H9 (cell line): ENCODE measurements at regions not wholly inside any gene's neighbourhood (a gene's known extent, or its start where the extent isn't known, plus 50 kb on each side); places are given as distances from the start of the nearest gene placed in this dataset.

Experiments
- DNase-seq: peaks from one replicate; pipeline ENCODE4 v3.0.0-alpha.2; 2017
- H2AFZ ChIP-seq: one replicate; pipeline ENCODE4 v1.6.1; 2013; ENCODE audit warnings: mild to moderate bottlenecking, low read length, control low read depth, moderate library complexity
- H2AK5ac ChIP-seq: 2 replicates; pipeline ENCODE4 v1.6.1; 2013; ENCODE audit warnings: low read length, control low read depth, mixed read lengths; ENCODE audit not compliant: insufficient read length
- H2BK120ac ChIP-seq: one replicate; pipeline ENCODE4 v1.6.1; 2013; ENCODE audit warnings: low read depth, mild to moderate bottlenecking, low read length, control low read depth, inconsistent platforms; ENCODE audit not compliant: poor library complexity, severe bottlenecking
- H2BK12ac ChIP-seq: 2 replicates; pipeline ENCODE4 v1.6.1; 2013; ENCODE audit warnings: low read length, control low read depth, mixed read lengths, low read depth; ENCODE audit not compliant: insufficient read length
- H2BK15ac ChIP-seq: 2 replicates; pipeline ENCODE4 v1.6.1; 2013; ENCODE audit warnings: low read depth, low read length, control low read depth
- H2BK20ac ChIP-seq: one replicate; pipeline ENCODE4 v1.6.1; 2013; ENCODE audit warnings: low read depth, mild to moderate bottlenecking, low read length, control low read depth, inconsistent platforms; ENCODE audit not compliant: poor library complexity, severe bottlenecking
- H2BK5ac ChIP-seq: 2 replicates; pipeline ENCODE4 v1.6.1; 2013; ENCODE audit warnings: low read length, control low read depth, mixed read lengths; ENCODE audit not compliant: insufficient read length
- H3K14ac ChIP-seq: 2 replicates; pipeline ENCODE4 v1.6.1; 2013; ENCODE audit warnings: low read length, control low read depth; ENCODE audit not compliant: insufficient read depth
- H3K18ac ChIP-seq: 2 replicates; pipeline ENCODE4 v1.6.1; 2013; ENCODE audit warnings: low read depth, mild to moderate bottlenecking, mixed read lengths, low read length, control low read depth; ENCODE audit not compliant: insufficient read length
- H3K23ac ChIP-seq: 2 replicates; pipeline ENCODE4 v1.6.1; 2013; ENCODE audit warnings: low read length, control low read depth, mixed read lengths, low read depth; ENCODE audit not compliant: insufficient read length
- H3K23me2 ChIP-seq: 2 replicates; pipeline ENCODE4 v1.6.1; 2013; ENCODE audit warnings: low read depth, mild to moderate bottlenecking, mixed read lengths, low read length, control low read depth; ENCODE audit not compliant: insufficient read length, poor library complexity, severe bottlenecking
- H3K27ac ChIP-seq: 2 replicates; pipeline ENCODE4 v1.5.1; 2013; ENCODE audit warnings: low read length, control low read depth, mixed read lengths, low read depth; ENCODE audit not compliant: insufficient read length
- H3K27me3 ChIP-seq: 2 replicates; pipeline ENCODE4 v1.6.1; 2013; ENCODE audit warnings: low read length, control low read depth, inconsistent platforms; ENCODE audit not compliant: insufficient read depth
- H3K4ac ChIP-seq: 2 replicates; pipeline ENCODE4 v1.6.1; 2013; ENCODE audit warnings: low read depth, mild to moderate bottlenecking, control low read depth, inconsistent platforms, low read length, moderate library complexity
- H3K4me1 ChIP-seq: 2 replicates; pipeline ENCODE4 v1.6.1; 2013; ENCODE audit warnings: low read length, control low read depth, inconsistent platforms; ENCODE audit not compliant: insufficient read depth
- H3K4me2 ChIP-seq: 2 replicates; pipeline ENCODE4 v1.6.1; 2013; ENCODE audit warnings: low read length, control low read depth, mixed read lengths; ENCODE audit not compliant: insufficient read length, insufficient read depth
- H3K56ac ChIP-seq: 2 replicates; pipeline ENCODE4 v1.6.1; 2013; ENCODE audit warnings: low read depth, mild to moderate bottlenecking, mixed read lengths, low read length, control low read depth; ENCODE audit not compliant: insufficient read length
- H3K79me1 ChIP-seq: 2 replicates; pipeline ENCODE4 v1.6.1; 2013; ENCODE audit warnings: low read depth, mild to moderate bottlenecking, moderate library complexity, low read length, control low read depth, inconsistent platforms; ENCODE audit not compliant: insufficient read depth, poor library complexity, severe bottlenecking
- H3K79me2 ChIP-seq: 2 replicates; pipeline ENCODE4 v1.6.1; 2013; ENCODE audit warnings: low read length, control low read depth, inconsistent platforms; ENCODE audit not compliant: insufficient read depth
- H3K9ac ChIP-seq: 2 replicates; pipeline ENCODE4 v1.6.1; 2013; ENCODE audit warnings: low read length, control low read depth, mixed read lengths; ENCODE audit not compliant: insufficient read length; ENCODE audit errors: extremely low read depth
- H3K9me3 ChIP-seq: one replicate; pipeline ENCODE4 v1.6.1; 2013; ENCODE audit warnings: low read depth, low read length, inconsistent platforms; ENCODE audit not compliant: control insufficient read depth
- H3T11ph ChIP-seq: one replicate; pipeline ENCODE4 v1.6.1; 2013; ENCODE audit warnings: mild to moderate bottlenecking, low read length, control low read depth, inconsistent platforms
- H4K20me1 ChIP-seq: one replicate; pipeline ENCODE4 v1.6.1; 2013; ENCODE audit not compliant: control insufficient read depth, insufficient read length, insufficient read depth
- H4K5ac ChIP-seq: 2 replicates; pipeline ENCODE4 v1.6.1; 2013; ENCODE audit warnings: low read depth, mild to moderate bottlenecking, mixed read lengths, low read length, control low read depth; ENCODE audit not compliant: insufficient read length
- H4K8ac ChIP-seq: replicated peaks from 2 replicates; pipeline ENCODE4 v1.6.1; 2013; ENCODE audit warnings: low read length, control low read depth, mixed read lengths, low read depth; ENCODE audit not compliant: insufficient read length
- H4K91ac ChIP-seq: 2 replicates; pipeline ENCODE4 v1.6.1; 2013; ENCODE audit warnings: low read depth, mild to moderate bottlenecking, moderate library complexity, mixed read lengths, low read length, control low read depth; ENCODE audit not compliant: insufficient read length
- H3K27ac Mint-ChIP-seq, 3 experiments: 2 replicates in 2 of 3; 3 replicates in 1 of 3; pipeline ENCODE4 v1.8.0; 2020 to 2021; ENCODE audit warnings: mixed read lengths in 3 of 3, mild to moderate bottlenecking in 1 of 3, moderate library complexity in 1 of 3
- H3K27me3 Mint-ChIP-seq: 2 replicates; pipeline ENCODE4 v1.8.0; 2021; ENCODE audit warnings: low read depth, mild to moderate bottlenecking, moderate library complexity, mixed read lengths
- H3K36me3 Mint-ChIP-seq, 3 experiments: 2 replicates in 2 of 3; 3 replicates in 1 of 3; pipeline ENCODE4 v1.8.0; 2020 to 2021; ENCODE audit warnings: low read depth in 3 of 3, mixed read lengths in 3 of 3; ENCODE audit not compliant: insufficient read depth in 1 of 3
- H3K4me1 Mint-ChIP-seq, 2 experiments: 2 replicates each; pipeline ENCODE4 v1.8.0; 2020; ENCODE audit warnings: mixed read lengths in 2 of 2
- H3K4me3 Mint-ChIP-seq, 2 experiments: 2 replicates in 1 of 2; 3 replicates in 1 of 2; pipeline ENCODE4 v1.8.0; 2020 to 2021; ENCODE audit warnings: mild to moderate bottlenecking in 2 of 2, mixed read lengths in 2 of 2, moderate library complexity in 1 of 2
- H3K9me3 Mint-ChIP-seq, 2 experiments: 2 replicates in 1 of 2; 3 replicates in 1 of 2; pipeline ENCODE4 v1.8.0; 2020; ENCODE audit warnings: mild to moderate bottlenecking in 2 of 2, mixed read lengths in 2 of 2, moderate library complexity in 1 of 2
- WGBS: extraction: QIAGEN DNeasy Blood & Tissue Kit; methylation state at CpG from one replicate; pipeline ENCODE4 v1.1.7; 2013; ENCODE audit warnings: missing lambda C conversion rate, low lambda C conversion rate, mixed read lengths; ENCODE audit not compliant: insufficient read length; ENCODE audit errors: extremely low coverage; 5-methylcytosine and 5-hydroxymethylcytosine counted together
- TF ChIP-seq, protein P1 (sequence below): fragments of 200-600 bp; sonication (generic); conservative IDR thresholded peaks from 3 replicates; pipeline ENCODE4 v1.8.0; 2021; ENCODE audit warnings: antibody characterized with exemption, mild to moderate bottlenecking

DNA sequence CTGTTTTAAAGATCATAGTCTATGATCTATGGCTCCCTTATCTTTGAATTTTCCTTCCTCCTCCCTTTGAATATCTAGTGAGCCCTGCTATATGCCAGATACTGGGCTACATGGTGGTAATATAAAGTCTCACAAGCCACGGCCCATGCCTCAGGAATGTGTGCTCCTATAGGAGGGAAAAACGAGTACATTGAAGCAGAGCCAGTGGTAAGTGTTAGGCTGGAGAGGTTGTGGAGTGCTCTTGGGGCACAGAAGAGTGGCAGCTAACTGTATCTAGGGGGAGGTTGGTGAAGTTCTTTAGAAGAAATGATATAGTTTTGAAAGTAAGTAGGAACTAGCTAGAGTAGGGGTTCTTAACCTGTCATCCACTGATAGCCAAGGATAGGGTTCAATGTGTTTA lies 105.8 kb upstream of the PMFBP1 start:
- Histone ChIP-seq H3K79me2 (no peaks in the 10 kb centered on the region), H2BK12ac (no peak overlapping the region), H4K20me1 (no peaks in the 10 kb centered on the region), H2BK5ac (no peak overlapping the region), H4K8ac (no peak overlapping the region), H3K9ac (no peak overlapping the region), H2BK120ac (no peak overlapping the region), H3K14ac (no peak overlapping the region), H3K23ac (no peak overlapping the region), H3K23me2 (no peaks in the 10 kb centered on the region), H3K18ac (no peak overlapping the region), H2AK5ac (no peak overlapping the region), H3K79me1 (no peaks in the 10 kb centered on the region), H2BK15ac (no peak overlapping the region), H2AFZ (no peak overlapping the region), H3T11ph (no peak overlapping the region), H2BK20ac (no peak overlapping the region), H3K27me3 (no peaks in the 10 kb centered on the region), H3K56ac (no peak overlapping the region), H4K91ac (no peak overlapping the region), H3K4me1 (no peaks in the 10 kb centered on the region), H3K4me2 (no peak overlapping the region), H3K9me3 (no peaks in the 10 kb centered on the region), H3K4ac (no peak overlapping the region), H4K5ac (no peak overlapping the region), H3K27ac (no peak overlapping the region)
- WGBS: no CpG with 5 or more reads among the region's 2 CpGs
- no peak overlapping the region for H3K4me3 Mint-ChIP-seq
- H3K9me3 Mint-ChIP-seq: no peaks in the 10 kb centered on the region
- no peaks in the 10 kb centered on the region for H3K27me3 Mint-ChIP-seq
- TF ChIP-seq, protein P1, sequence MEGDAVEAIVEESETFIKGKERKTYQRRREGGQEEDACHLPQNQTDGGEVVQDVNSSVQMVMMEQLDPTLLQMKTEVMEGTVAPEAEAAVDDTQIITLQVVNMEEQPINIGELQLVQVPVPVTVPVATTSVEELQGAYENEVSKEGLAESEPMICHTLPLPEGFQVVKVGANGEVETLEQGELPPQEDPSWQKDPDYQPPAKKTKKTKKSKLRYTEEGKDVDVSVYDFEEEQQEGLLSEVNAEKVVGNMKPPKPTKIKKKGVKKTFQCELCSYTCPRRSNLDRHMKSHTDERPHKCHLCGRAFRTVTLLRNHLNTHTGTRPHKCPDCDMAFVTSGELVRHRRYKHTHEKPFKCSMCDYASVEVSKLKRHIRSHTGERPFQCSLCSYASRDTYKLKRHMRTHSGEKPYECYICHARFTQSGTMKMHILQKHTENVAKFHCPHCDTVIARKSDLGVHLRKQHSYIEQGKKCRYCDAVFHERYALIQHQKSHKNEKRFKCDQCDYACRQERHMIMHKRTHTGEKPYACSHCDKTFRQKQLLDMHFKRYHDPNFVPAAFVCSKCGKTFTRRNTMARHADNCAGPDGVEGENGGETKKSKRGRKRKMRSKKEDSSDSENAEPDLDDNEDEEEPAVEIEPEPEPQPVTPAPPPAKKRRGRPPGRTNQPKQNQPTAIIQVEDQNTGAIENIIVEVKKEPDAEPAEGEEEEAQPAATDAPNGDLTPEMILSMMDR: no peak
- no peak overlapping the region for H3K27ac Mint-ChIP-seq
- H3K36me3 Mint-ChIP-seq: no peaks in the 10 kb centered on the region
- no peak for DNase-seq
- H3K4me1 Mint-ChIP-seq: no peaks in the 10 kb centered on the region
